Fibroblast of lung (primary cell): ENCODE measurements at regions not wholly inside any gene's neighbourhood (a gene's known extent, or its start where the extent isn't known, plus 50 kb on each side); places are given as distances from the start of the nearest gene placed in this dataset.

Source experiments
- DNase-seq, 2 donors: peaks; one replicate each; pipeline versions ENCODE4 v3.0.0 to v3.0.0-alpha.2; 2010; ENCODE audit warnings: low read depth in 2 of 2
- H2AFZ ChIP-seq: 2 replicates; pipeline ENCODE4 v1.5.1; 2012; ENCODE audit warnings: low read length, control low read depth, inconsistent platforms
- H3K27ac ChIP-seq: 2 replicates; pipeline ENCODE4 v1.5.1; 2011; ENCODE audit warnings: low read length, control low read depth; ENCODE audit not compliant: insufficient read depth
- H3K27me3 ChIP-seq: 2 replicates; pipeline ENCODE4 v1.5.1; 2011; ENCODE audit warnings: mild to moderate bottlenecking, low read length; ENCODE audit not compliant: control insufficient read depth, insufficient read depth
- H3K36me3 ChIP-seq: 2 replicates; pipeline ENCODE4 v1.5.1; 2011; ENCODE audit warnings: low read length; ENCODE audit not compliant: control insufficient read depth, insufficient read depth
- H3K4me1 ChIP-seq: 2 replicates; pipeline ENCODE4 v1.5.1; 2011; ENCODE audit warnings: low read length; ENCODE audit not compliant: control insufficient read depth, insufficient read depth; ENCODE audit errors: extremely low read depth
- H3K4me2 ChIP-seq: 2 replicates; pipeline ENCODE4 v1.5.1; 2011; ENCODE audit warnings: low read length, control low read depth; ENCODE audit not compliant: insufficient read depth; ENCODE audit errors: extremely low read depth
- H3K4me3 ChIP-seq, 4 experiments: fragments of 200-600 bp in 1 of 4; sonication (generic) in 1 of 4; replicated peaks in 1 of 4; 2 replicates each; pipeline ENCODE4 v1.5.1; 2011 to 2016; ENCODE audit warnings: low read length in 4 of 4, low read depth in 3 of 4, mild to moderate bottlenecking in 3 of 4, control low read depth in 2 of 4, inconsistent platforms in 1 of 4, mixed read lengths in 1 of 4; ENCODE audit not compliant: insufficient read depth in 1 of 4; ENCODE audit errors: control extremely low read depth in 1 of 4
- H3K79me2 ChIP-seq: 2 replicates; pipeline ENCODE4 v1.5.1; 2012; ENCODE audit warnings: mild to moderate bottlenecking, low read length, inconsistent platforms; ENCODE audit not compliant: control insufficient read depth, insufficient read depth
- H3K9ac ChIP-seq: 2 replicates; pipeline ENCODE4 v1.5.1; 2011; ENCODE audit warnings: mild to moderate bottlenecking, low read length, control low read depth; ENCODE audit not compliant: insufficient read depth
- H3K9me3 ChIP-seq: 2 replicates; pipeline ENCODE4 v1.5.1; 2012; ENCODE audit warnings: low read depth, low read length; ENCODE audit not compliant: control insufficient read depth, insufficient read depth
- H4K20me1 ChIP-seq: 2 replicates; pipeline ENCODE4 v1.5.1; 2011; ENCODE audit warnings: low read length; ENCODE audit not compliant: control insufficient read depth, insufficient read depth; ENCODE audit errors: extremely low read depth
- CTCF ChIP-seq, 2 donors: IDR thresholded peaks in 1 of 2; conservative IDR thresholded peaks in 1 of 2; 1 replicate in 1 of 2; 2 replicates in 1 of 2; pipeline ENCODE4 v1.5.1; 2011 to 2012; ENCODE audit warnings: low read length in 2 of 2, control low read depth in 1 of 2, inconsistent platforms in 1 of 2, low read depth in 1 of 2, mild to moderate bottlenecking in 1 of 2
- EZH2 ChIP-seq: IDR thresholded peaks from 2 replicates; pipeline ENCODE4 v1.5.1; 2012; ENCODE audit warnings: low read length, control low read depth, mild to moderate bottlenecking; ENCODE audit errors: missing control alignments

- no peak for TF ChIP-seq EZH2
- no peak for TF ChIP-seq CTCF (conservative IDR thresholded peaks at IDR 0.05 in 1 of 2, IDR thresholded peaks at IDR 0.05 in 1 of 2; ENCODE audit: low read depth in 1 of 2, low read length in 2 of 2)
- Histone ChIP-seq H3K4me1 (no peaks in the 10 kb centered on the region), H3K79me2 (no peaks in the 10 kb centered on the region), H3K4me2 (no peak overlapping the region), H4K20me1 (no peaks in the 10 kb centered on the region), H3K4me3 (no peak overlapping the region), H3K27me3 (no peaks in the 10 kb centered on the region), H3K9me3 (no peaks in the 10 kb centered on the region), H3K36me3 (no peaks in the 10 kb centered on the region), H3K27ac (no peak overlapping the region), H2AFZ (no peak overlapping the region), H3K9ac (no peak overlapping the region)
- peak in 1 of 2 donors; percentile 86 for DNase-seq
Observed at GRCh38 chr20:6959900-6960312, 192.4 kb downstream of the BMP2 start.

GRCh38 chr20:6966721-6967120 is 199.2 kb downstream of the BMP2 start:
- H3K27ac ChIP-seq, result no peak overlapping the region
- no peaks in the 10 kb centered on the region for H3K4me1 ChIP-seq
- no peak overlapping the region for H3K4me3 ChIP-seq
- no peaks in the 10 kb centered on the region for H3K27me3 ChIP-seq
- no peaks in the 10 kb centered on the region for H3K36me3 ChIP-seq
- H3K9me3 ChIP-seq, result no peaks in the 10 kb centered on the region
- H4K20me1 ChIP-seq, result no peaks in the 10 kb centered on the region
- DNase-seq, result peak; percentile 43 to 81
- no peak overlapping the region for H3K9ac ChIP-seq
- TF ChIP-seq EZH2, result no peak
- no peak for TF ChIP-seq CTCF (conservative IDR thresholded peaks at IDR 0.05 in 1 of 2, IDR thresholded peaks at IDR 0.05 in 1 of 2; ENCODE audit: low read depth in 1 of 2, low read length in 2 of 2)
- H3K4me2 ChIP-seq, result no peak overlapping the region
- H3K79me2 ChIP-seq, result no peaks in the 10 kb centered on the region
- no peak overlapping the region for H2AFZ ChIP-seq

GRCh38 chr20:6974838-6975237 is 207.4 kb downstream of the BMP2 start:
- Histone ChIP-seq H3K36me3 (no peaks in the 10 kb centered on the region), H2AFZ (no peak overlapping the region), H3K4me2 (no peak overlapping the region), H3K27me3 (no peaks in the 10 kb centered on the region), H3K4me3 (no peak overlapping the region), H3K4me1 (no peaks in the 10 kb centered on the region), H3K27ac (no peak overlapping the region), H4K20me1 (no peaks in the 10 kb centered on the region), H3K9me3 (no peaks in the 10 kb centered on the region), H3K9ac (no peak overlapping the region), H3K79me2 (no peaks in the 10 kb centered on the region)
- TF ChIP-seq EZH2 (no peak), CTCF (conservative IDR thresholded peaks at IDR 0.05 in 1 of 2, IDR thresholded peaks at IDR 0.05 in 1 of 2; ENCODE audit: low read depth in 1 of 2, low read length in 2 of 2) (no peak)
- no peak for DNase-seq
